Lower leg skin (tissue), 3 donors: ENCODE measurements at regions not wholly inside any gene's neighbourhood (a gene's known extent, or its start where the extent isn't known, plus 50 kb on each side); places are given as distances from the start of the nearest gene placed in this dataset.

Experiments used
- POLR2A ChIP-seq, 2 donors: fragments of 450-650 bp; IDR thresholded peaks; one replicate each; pipeline ENCODE4 v1.6.1; 2016 to 2017; ENCODE audit warnings: antibody characterized with exemption in 2 of 2, mild to moderate bottlenecking in 1 of 2, moderate library complexity in 1 of 2
- TF ChIP-seq, protein P1 (sequence below), 3 donors: fragments of 450-650 bp; IDR thresholded peaks; one replicate each; pipeline ENCODE4 v1.5.1; 2016; ENCODE audit warnings: antibody characterized with exemption in 3 of 3, mild to moderate bottlenecking in 3 of 3, moderate library complexity in 2 of 3

DNA sequence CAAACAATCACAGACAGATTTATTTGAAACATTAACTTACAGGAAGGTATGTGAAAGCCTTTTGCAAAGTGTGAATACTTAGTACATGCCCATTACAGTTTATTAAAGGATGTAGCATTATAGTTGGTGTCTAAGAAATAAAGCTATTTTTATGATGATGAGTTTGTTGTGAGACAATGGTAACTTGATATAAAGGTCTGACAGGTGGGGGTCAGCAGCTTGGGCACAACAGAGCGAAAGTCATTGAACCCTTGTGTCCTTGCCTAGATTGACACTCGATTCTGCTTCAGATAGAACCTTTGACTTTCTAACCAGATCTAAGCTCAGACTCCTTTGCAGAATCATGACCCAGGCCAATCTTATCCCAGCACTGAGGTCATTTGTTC, 777.9 kb downstream of the NTRK3 start:
- TF ChIP-seq, protein P1, sequence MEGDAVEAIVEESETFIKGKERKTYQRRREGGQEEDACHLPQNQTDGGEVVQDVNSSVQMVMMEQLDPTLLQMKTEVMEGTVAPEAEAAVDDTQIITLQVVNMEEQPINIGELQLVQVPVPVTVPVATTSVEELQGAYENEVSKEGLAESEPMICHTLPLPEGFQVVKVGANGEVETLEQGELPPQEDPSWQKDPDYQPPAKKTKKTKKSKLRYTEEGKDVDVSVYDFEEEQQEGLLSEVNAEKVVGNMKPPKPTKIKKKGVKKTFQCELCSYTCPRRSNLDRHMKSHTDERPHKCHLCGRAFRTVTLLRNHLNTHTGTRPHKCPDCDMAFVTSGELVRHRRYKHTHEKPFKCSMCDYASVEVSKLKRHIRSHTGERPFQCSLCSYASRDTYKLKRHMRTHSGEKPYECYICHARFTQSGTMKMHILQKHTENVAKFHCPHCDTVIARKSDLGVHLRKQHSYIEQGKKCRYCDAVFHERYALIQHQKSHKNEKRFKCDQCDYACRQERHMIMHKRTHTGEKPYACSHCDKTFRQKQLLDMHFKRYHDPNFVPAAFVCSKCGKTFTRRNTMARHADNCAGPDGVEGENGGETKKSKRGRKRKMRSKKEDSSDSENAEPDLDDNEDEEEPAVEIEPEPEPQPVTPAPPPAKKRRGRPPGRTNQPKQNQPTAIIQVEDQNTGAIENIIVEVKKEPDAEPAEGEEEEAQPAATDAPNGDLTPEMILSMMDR (IDR thresholded peaks at IDR 0.05): no peak
- no peak for TF ChIP-seq POLR2A (IDR thresholded peaks at IDR 0.05)
